ENCODE measurements at regions not wholly inside any gene's neighbourhood (a gene's known extent, or its start where the extent isn't known, plus 50 kb on each side); places are given as distances from the start of the nearest gene placed in this dataset.
"Not testable (repeated sequence)": the region's sequence is repeated elsewhere in the genome, so short reads cannot be mapped to it uniquely, and the experiment has no call there.

- DNase-seq (ENCODE audit: low read depth) (no peak), FAIRE-seq (no peak)
- no peak for TF ChIP-seq CTCF (IDR thresholded peaks at IDR 0.05; ENCODE audit: insufficient read depth, low read length, severe bottlenecking)
- no peaks in the 10 kb centered on the region for H3K27me3 ChIP-seq (ENCODE audit: control insufficient read depth, insufficient read depth, low read length)
- no peaks in the 10 kb centered on the region for H3K36me3 ChIP-seq (ENCODE audit: control insufficient read depth, insufficient read depth, low read length)
- H3K4me3 ChIP-seq (ENCODE audit: low read depth, low read length): no peak overlapping the region
Measured at GRCh38 chr6:85866758-85867401, 224.2 kb upstream of the SYNCRIP start.

GRCh38 chr6:85866370-85866730 is 223.7 kb upstream of the SYNCRIP start:
- H3K4me3 ChIP-seq (ENCODE audit: low read depth, low read length): no peak overlapping the region
- FAIRE-seq (no peak), DNase-seq (ENCODE audit: low read depth) (peak; percentile 16)
- TF ChIP-seq CTCF (IDR thresholded peaks at IDR 0.05; ENCODE audit: insufficient read depth, low read length, severe bottlenecking): no peak
- H3K36me3 ChIP-seq (ENCODE audit: control insufficient read depth, insufficient read depth, low read length): no peaks in the 10 kb centered on the region
- no peaks in the 10 kb centered on the region for H3K27me3 ChIP-seq (ENCODE audit: control insufficient read depth, insufficient read depth, low read length)

- DNase-seq (ENCODE audit: low read depth) (peak; percentile 62), FAIRE-seq (no peak)
- no peaks in the 10 kb centered on the region for H3K27me3 ChIP-seq (ENCODE audit: control insufficient read depth, insufficient read depth, low read length)
- peak overlapping the region; percentile 19 for H3K4me3 ChIP-seq (ENCODE audit: low read depth, low read length)
- no peaks in the 10 kb centered on the region for H3K36me3 ChIP-seq (ENCODE audit: control insufficient read depth, insufficient read depth, low read length)
- TF ChIP-seq CTCF (IDR thresholded peaks at IDR 0.05; ENCODE audit: insufficient read depth, low read length, severe bottlenecking): no peak
Measured at GRCh38 chr6:85865420-85866369, 223.0 kb upstream of the SYNCRIP start.

- Histone ChIP-seq H3K27me3 (ENCODE audit: control insufficient read depth, insufficient read depth, low read length) (no peaks in the 10 kb centered on the region), H3K4me3 (ENCODE audit: low read depth, low read length) (no peak overlapping the region), H3K36me3 (ENCODE audit: control insufficient read depth, insufficient read depth, low read length) (no peaks in the 10 kb centered on the region)
- DNase-seq (ENCODE audit: low read depth) (peak; percentile 69), FAIRE-seq (no peak)
- peak; percentile 22 for TF ChIP-seq CTCF (IDR thresholded peaks at IDR 0.05; ENCODE audit: insufficient read depth, low read length, severe bottlenecking)
Measured at GRCh38 chr6:85864453-85865401, 222.0 kb upstream of the SYNCRIP start.

- TF ChIP-seq CTCF (IDR thresholded peaks at IDR 0.05; ENCODE audit: insufficient read depth, low read length, severe bottlenecking): no peak
- FAIRE-seq: no peak
- DNase-seq (ENCODE audit: low read depth): no peak
- Histone ChIP-seq H3K27me3 (ENCODE audit: control insufficient read depth, insufficient read depth, low read length) (no peaks in the 10 kb centered on the region), H3K36me3 (ENCODE audit: control insufficient read depth, insufficient read depth, low read length) (no peaks in the 10 kb centered on the region), H3K4me3 (ENCODE audit: low read depth, low read length) (no peak overlapping the region)
Measured at GRCh38 chr6:85856235-85856634, 213.5 kb upstream of the SYNCRIP start.

- not testable (repeated sequence) for H3K4me3 ChIP-seq (ENCODE audit: low read depth, low read length); DNase-seq (ENCODE audit: low read depth); FAIRE-seq; H3K36me3 ChIP-seq (ENCODE audit: control insufficient read depth, insufficient read depth, low read length); H3K27me3 ChIP-seq (ENCODE audit: control insufficient read depth, insufficient read depth, low read length)
Measured at GRCh38 chr6:85838351-85839119, 195.8 kb upstream of the SYNCRIP start.
